NOMO-1 treated with DMSO at 0.1 percent for 48 hours (cell line): ENCODE measurements at regions not wholly inside any gene's neighbourhood (a gene's known extent, or its start where the extent isn't known, plus 50 kb on each side); places are given as distances from the start of the nearest gene placed in this dataset.
A peak's percentile ranks its signal among the peaks of the same experiment; 100 is the strongest.
"Not testable (repeated sequence)": the region's sequence is repeated elsewhere in the genome, so short reads cannot be mapped to it uniquely, and the experiment has no call there.

ENCODE experiments used
- DNase-seq: peaks from one replicate; lab custom pipeline; 2025; ENCODE audit not compliant: unreplicated experiment; lab: John Stamatoyannopoulos, UW

- not testable (repeated sequence) for DNase-seq
These were observed 538.6 kb downstream of the AMY1C start for GRCh38 chr1:104288322-104288721.

- DNase-seq, result no peak
These were observed 541.5 kb downstream of the AMY1C start for GRCh38 chr1:104291156-104291555.

DNA sequence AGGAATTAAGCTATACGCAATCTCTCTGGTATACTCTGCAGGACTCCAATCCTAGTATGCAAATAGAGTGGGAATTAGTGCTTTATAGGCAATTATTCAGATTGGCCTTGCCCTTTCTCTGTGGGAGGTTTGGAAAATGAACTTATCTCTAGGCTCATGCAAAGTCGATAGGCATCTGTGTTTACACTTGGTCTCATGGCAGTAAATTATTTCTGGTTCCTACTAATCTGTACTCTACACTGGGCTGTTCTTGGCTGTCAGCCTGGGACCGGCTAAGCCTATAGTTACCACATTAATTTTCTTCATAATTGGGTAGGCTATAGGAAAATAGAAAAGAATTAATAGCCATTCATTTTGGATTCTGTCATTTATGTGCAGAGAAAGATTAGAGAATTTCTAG lies 544.6 kb downstream of the AMY1C start:
- no peak for DNase-seq

DNA sequence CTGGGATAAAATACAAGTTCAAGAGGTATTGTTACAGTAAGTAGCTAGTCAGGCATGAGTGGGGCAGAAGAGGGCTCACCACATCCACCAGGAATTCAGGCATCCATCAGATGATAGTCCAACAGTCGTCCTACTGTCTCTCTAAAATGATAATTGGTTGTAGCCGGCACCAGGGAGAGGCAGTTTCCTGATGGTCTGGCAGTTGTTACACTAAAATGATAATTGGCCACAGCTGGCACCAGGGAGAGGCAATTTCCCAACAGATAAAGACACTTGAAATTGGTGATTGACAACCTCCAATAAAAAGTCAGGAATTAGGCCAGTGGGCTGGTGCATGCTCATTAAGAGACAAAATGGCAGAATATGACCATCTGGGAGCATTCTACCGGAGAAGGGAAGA lies 545.8 kb downstream of the AMY1C start:
- no peak for DNase-seq

DNA sequence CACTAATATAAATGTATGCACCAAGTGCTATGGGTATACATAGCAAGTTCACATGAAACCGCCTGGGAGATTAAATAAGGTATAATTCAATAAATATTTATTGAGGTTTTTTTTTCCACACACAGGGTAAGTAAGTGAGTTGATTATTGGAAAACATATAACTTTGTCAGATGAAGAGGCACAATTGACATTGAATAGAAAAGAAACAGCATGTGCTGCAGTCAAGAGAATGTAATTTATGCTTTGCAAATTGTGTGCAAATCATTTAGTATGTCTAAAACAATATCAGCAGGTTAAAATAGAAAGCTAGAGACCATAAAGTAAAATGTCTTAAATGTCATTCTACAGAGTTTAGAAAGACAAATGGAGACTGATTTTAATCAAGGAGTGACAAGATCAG lies 560.0 kb downstream of the AMY1C start:
- no peak for DNase-seq

GRCh38 chr1:104315823-104316222 lies 566.1 kb downstream of the AMY1C start:
- no peak for DNase-seq

GRCh38 chr1:104322131-104322530 lies 572.4 kb downstream of the AMY1C start:
- no peak for DNase-seq

GRCh38 chr1:104329278-104329677 lies 579.6 kb downstream of the AMY1C start:
- no peak for DNase-seq

DNA sequence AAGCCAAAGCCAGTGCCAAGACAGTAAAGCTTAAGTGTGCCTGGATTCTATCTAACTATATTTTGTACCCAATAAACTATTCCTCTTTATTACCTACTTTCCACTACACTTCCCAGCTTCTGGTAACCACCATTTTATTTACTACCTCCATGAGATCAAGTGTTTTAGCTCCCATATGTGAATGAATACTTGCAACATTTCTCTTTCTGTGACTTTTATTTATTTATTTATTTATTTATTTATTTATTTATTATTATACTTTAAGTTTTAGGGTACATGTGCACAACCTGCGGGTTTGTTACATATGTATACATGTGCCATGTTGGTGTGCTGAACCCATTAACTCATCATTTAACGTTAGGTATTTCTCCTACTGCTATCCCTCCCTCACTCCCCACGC lies 582.1 kb downstream of the AMY1C start:
- DNase-seq, result no peak

GRCh38 chr1:104337927-104338326 lies 588.2 kb downstream of the AMY1C start:
- not testable (repeated sequence) for DNase-seq

GRCh38 chr1:104341944-104342343 lies 592.2 kb downstream of the AMY1C start:
- no peak for DNase-seq

DNA sequence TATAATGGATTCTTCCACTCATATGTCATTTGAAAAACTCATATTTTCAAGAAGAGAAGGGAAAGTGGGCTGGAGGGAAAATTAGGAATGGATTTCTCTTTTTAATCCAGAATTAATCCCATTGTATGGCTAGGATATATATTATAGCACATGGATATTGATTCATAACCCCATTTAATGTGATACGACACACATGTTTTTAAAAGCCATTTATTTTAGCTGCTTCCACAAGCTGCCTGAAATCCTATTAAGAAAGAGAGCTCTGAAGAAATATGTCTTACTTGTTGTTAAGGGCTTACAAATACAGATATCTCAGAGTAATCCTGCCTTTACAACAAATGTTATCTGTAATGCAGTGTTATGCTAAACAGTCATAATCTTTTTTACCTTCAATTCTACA lies 598.6 kb downstream of the AMY1C start:
- DNase-seq, result no peak

GRCh38 chr1:104353580-104353979 lies 603.9 kb downstream of the AMY1C start:
- no peak for DNase-seq

- no peak for DNase-seq
These were observed 608.4 kb downstream of the AMY1C start for GRCh38 chr1:104358086-104358485.

- DNase-seq, result no peak
These were observed 608.9 kb downstream of the AMY1C start for GRCh38 chr1:104358621-104359020.

DNA sequence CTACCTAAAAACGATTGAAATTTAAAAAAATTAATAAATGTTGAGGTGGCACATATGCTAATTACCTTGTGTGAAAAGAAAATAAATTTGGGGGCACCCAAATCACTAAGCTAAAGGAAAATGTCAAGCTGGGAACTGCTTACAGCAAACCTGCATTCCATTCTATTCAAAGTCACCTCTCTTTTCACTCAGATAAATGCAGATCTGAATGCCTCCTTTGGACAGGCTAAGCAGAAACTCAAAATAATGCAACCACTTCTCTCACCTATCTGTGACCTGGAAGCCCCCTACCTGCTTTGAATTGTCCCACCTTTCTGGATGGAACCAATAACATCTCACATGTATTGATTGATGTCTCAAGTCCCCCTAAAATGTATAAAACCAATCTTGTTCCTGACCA lies 628.7 kb downstream of the AMY1C start:
- no peak for DNase-seq

GRCh38 chr1:104380003-104380402 lies 630.3 kb downstream of the AMY1C start:
- peak; percentile 29 for DNase-seq

GRCh38 chr1:104387716-104388508 lies 638.2 kb downstream of the AMY1C start:
- DNase-seq, result peak; percentile 83

DNA sequence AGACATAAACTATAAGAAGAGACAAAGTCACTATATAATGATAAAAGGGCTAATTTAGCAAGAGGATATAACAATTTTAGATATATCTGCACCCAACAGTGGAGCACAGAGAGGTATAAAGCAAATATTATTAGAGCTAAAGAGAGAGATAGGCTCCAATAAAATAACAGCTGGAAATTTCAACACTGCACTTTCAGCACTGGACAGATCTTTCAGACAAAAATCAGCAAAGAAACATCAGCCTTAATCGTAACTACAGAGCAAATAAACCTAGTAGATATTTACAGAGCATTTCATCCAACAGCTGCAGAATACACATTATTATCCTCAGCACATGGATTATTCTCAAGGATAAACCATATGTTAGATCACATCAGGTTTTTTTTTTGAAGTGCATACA lies 642.9 kb downstream of the AMY1C start:
- no peak for DNase-seq

- DNase-seq, result no peak
These were observed 652.5 kb downstream of the AMY1C start for GRCh38 chr1:104402178-104402577.

- no peak for DNase-seq
These were observed 654.2 kb downstream of the AMY1C start for GRCh38 chr1:104403883-104404282.

GRCh38 chr1:104406728-104407127 lies 657.0 kb downstream of the AMY1C start:
- DNase-seq, result no peak

DNA sequence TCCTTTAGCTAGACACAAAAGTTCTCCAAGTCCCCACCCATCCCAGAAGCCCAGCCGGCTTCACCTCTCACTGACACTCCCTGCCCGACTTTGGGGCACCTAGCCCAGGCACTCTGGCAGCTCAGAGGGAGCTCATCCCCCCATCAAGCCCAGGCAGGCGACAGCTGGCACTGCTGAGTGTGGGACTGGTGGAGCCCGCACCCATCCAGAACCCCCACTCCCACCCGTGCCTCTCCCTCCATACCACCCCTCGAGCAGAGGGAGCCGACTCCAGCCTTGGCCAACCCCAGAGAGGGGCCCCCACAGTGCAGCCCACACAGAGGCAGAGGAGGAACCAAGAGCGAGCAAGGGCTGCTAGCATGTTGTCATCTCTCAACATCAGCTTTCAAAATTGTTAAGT lies 658.6 kb downstream of the AMY1C start:
- no peak for DNase-seq
